ENCODE measurements at regions not wholly inside any gene's neighbourhood (a gene's known extent, or its start where the extent isn't known, plus 50 kb on each side); places are given as distances from the start of the nearest gene placed in this dataset.

GRCh38 chr12:24400533-24400932 is 451.1 kb upstream of the SOX5 start:
- H2AFZ ChIP-seq (ENCODE audit: control insufficient read depth, low read length): no peak overlapping the region
- no peaks in the 10 kb centered on the region for H4K20me1 ChIP-seq (ENCODE audit: control insufficient read depth, extremely low read depth, insufficient read depth, low read length)
- TF ChIP-seq EZH2 (IDR thresholded peaks at IDR 0.05; ENCODE audit: low read length) (no peak), CTCF (optimal IDR thresholded peaks at IDR 0.05 in 1 of 3, IDR thresholded peaks at IDR 0.05 in 1 of 3, conservative IDR thresholded peaks at IDR 0.05 in 1 of 3; ENCODE audit: extremely low read depth in 1 of 3, insufficient read depth in 2 of 3, low read length in 3 of 3) (no peak)
- H3K4me2 ChIP-seq (ENCODE audit: control insufficient read depth, extremely low read depth, insufficient read depth, low read depth, low read length): no peak overlapping the region
- no peak for FAIRE-seq
- DNase-seq (ENCODE audit: low read depth, low spot score): no peak
- no peaks in the 10 kb centered on the region for H3K9me3 ChIP-seq (ENCODE audit: control insufficient read depth, low read depth, low read length)
- H3K9me1 ChIP-seq (ENCODE audit: control insufficient read depth, extremely low read depth, insufficient read depth, low read length): no peaks in the 10 kb centered on the region
- H3K79me2 ChIP-seq (ENCODE audit: control insufficient read depth, insufficient read depth, low read length): no peaks in the 10 kb centered on the region
- no peak overlapping the region for H3K27ac ChIP-seq (ENCODE audit: control insufficient read depth, insufficient read depth, low read length)
- no peaks in the 10 kb centered on the region for H3K4me1 ChIP-seq (ENCODE audit: control insufficient read depth, extremely low read depth, insufficient read depth, low read length)
- H3K27me3 ChIP-seq (ENCODE audit: control insufficient read depth, extremely low read depth, insufficient read depth, low read length): no peaks in the 10 kb centered on the region
- dilution Hi-C loops (cut with MboI; ENCODE audit: extremely low pct_ligation_motif_present, low sequenced_read_pairs): no loop called here
- H3K4me3 ChIP-seq (ENCODE audit: control insufficient read depth in 2 of 3, extremely low read depth in 1 of 3, insufficient read depth in 2 of 3, low read depth in 1 of 3, low read length in 3 of 3): no peak overlapping the region
- H3K36me3 ChIP-seq (ENCODE audit: control insufficient read depth in 2 of 2, extremely low read depth in 1 of 2, insufficient read depth in 2 of 2, low read length in 2 of 2): no peaks in the 10 kb centered on the region
- no peak overlapping the region for H3K9ac ChIP-seq (ENCODE audit: control insufficient read depth, extremely low read depth, insufficient read depth, low read length)

GRCh38 chr12:24398605-24399004 is 449.1 kb upstream of the SOX5 start:
- Histone ChIP-seq H3K79me2 (ENCODE audit: control insufficient read depth, insufficient read depth, low read length) (no peaks in the 10 kb centered on the region), H3K27me3 (ENCODE audit: control insufficient read depth, extremely low read depth, insufficient read depth, low read length) (no peaks in the 10 kb centered on the region), H2AFZ (ENCODE audit: control insufficient read depth, low read length) (no peak overlapping the region), H3K9me3 (ENCODE audit: control insufficient read depth, low read depth, low read length) (no peaks in the 10 kb centered on the region), H3K4me1 (ENCODE audit: control insufficient read depth, extremely low read depth, insufficient read depth, low read length) (no peaks in the 10 kb centered on the region), H3K9ac (ENCODE audit: control insufficient read depth, extremely low read depth, insufficient read depth, low read length) (no peak overlapping the region), H3K36me3 (ENCODE audit: control insufficient read depth in 2 of 2, extremely low read depth in 1 of 2, insufficient read depth in 2 of 2, low read length in 2 of 2) (no peaks in the 10 kb centered on the region), H3K9me1 (ENCODE audit: control insufficient read depth, extremely low read depth, insufficient read depth, low read length) (no peaks in the 10 kb centered on the region), H3K4me2 (ENCODE audit: control insufficient read depth, extremely low read depth, insufficient read depth, low read depth, low read length) (no peak overlapping the region), H4K20me1 (ENCODE audit: control insufficient read depth, extremely low read depth, insufficient read depth, low read length) (no peaks in the 10 kb centered on the region), H3K27ac (ENCODE audit: control insufficient read depth, insufficient read depth, low read length) (no peak overlapping the region), H3K4me3 (ENCODE audit: control insufficient read depth in 2 of 3, extremely low read depth in 1 of 3, insufficient read depth in 2 of 3, low read depth in 1 of 3, low read length in 3 of 3) (no peak overlapping the region)
- FAIRE-seq: no peak
- no peak for DNase-seq (ENCODE audit: low read depth, low spot score)
- dilution Hi-C loops (cut with MboI; ENCODE audit: extremely low pct_ligation_motif_present, low sequenced_read_pairs): no loop called here
- TF ChIP-seq EZH2 (IDR thresholded peaks at IDR 0.05; ENCODE audit: low read length): no peak
- no peak for TF ChIP-seq CTCF (optimal IDR thresholded peaks at IDR 0.05 in 1 of 3, IDR thresholded peaks at IDR 0.05 in 1 of 3, conservative IDR thresholded peaks at IDR 0.05 in 1 of 3; ENCODE audit: extremely low read depth in 1 of 3, insufficient read depth in 2 of 3, low read length in 3 of 3)

Measured in keratinocyte (primary cell).